K562 (cell line): ENCODE measurements at regions not wholly inside any gene's neighbourhood (a gene's known extent, or its start where the extent isn't known, plus 50 kb on each side); places are given as distances from the start of the nearest gene placed in this dataset.

Experiments used
- ATAC-seq: fragments of 200-7000 bp; cut with Tn5 transposase; 3 replicates; pipeline ENCODE4 v1.9.1; 2020; ENCODE audit warnings: moderate library complexity
- BruUV-seq: library from RNA; stranded (reverse); fragments of 400-500 nt; replicated peaks from 2 replicates; lab custom pipeline; 2021; lab: Mats Ljungman, UMichigan
- CTCF ChIA-PET: fragments of 300-600 bp; formaldehyde crosslinking; extraction: SDS; loops from one replicate; lab custom pipeline; 2021; ENCODE audit warnings: low intra/inter-chr PET ratio; lab: Yijun Ruan, JAX
- POLR2A ChIA-PET: fragments of 300-600, 350-650 bp; sonication (Branson Sonifier 250); formaldehyde crosslinking; extraction: SDS; loops from one replicate; lab custom pipeline; 2021; ENCODE audit warnings: antibody characterized with exemption, inconsistent platforms; lab: Yijun Ruan, JAX
- DNase-seq, 4 experiments: peaks; one replicate each; pipeline versions ENCODE4 v3.0.0 to v3.0.0-alpha.2; 2011 to 2018; ENCODE audit warnings: low spot score in 3 of 4, mixed read lengths in 3 of 4; ENCODE audit errors: extremely low read depth in 1 of 4
- FAIRE-seq: peaks from 2 replicates; lab custom pipeline; 2011; peaks lifted over from hg19 to GRCh38; lab: Jason Lieb, UNC
- H2AFZ ChIP-seq: 2 replicates; pipeline ENCODE4 v1.6.0; 2011; ENCODE audit warnings: low read depth, low read length, control low read depth, inconsistent platforms
- H3K27ac ChIP-seq: fragments of 200-600 bp; 3 replicates; pipeline ENCODE4 v1.8.0; 2011; ENCODE audit warnings: low read depth, mild to moderate bottlenecking, control low read depth, inconsistent platforms, low read length, moderate library complexity, mixed read lengths; ENCODE audit errors: extremely low read depth
- H3K27me3 ChIP-seq, 2 experiments: fragments of 300-600 bp in 1 of 2; 2 replicates in 1 of 2; 3 replicates in 1 of 2; pipeline versions ENCODE4 v1.6.0 to v1.8.0; 2011; ENCODE audit warnings: inconsistent platforms in 2 of 2, low read length in 2 of 2, mild to moderate bottlenecking in 1 of 2, mixed read lengths in 1 of 2, moderate library complexity in 1 of 2; ENCODE audit not compliant: control insufficient read depth in 2 of 2, insufficient read depth in 2 of 2
- H3K36me3 ChIP-seq: fragments of 300-600 bp; 3 replicates; pipeline ENCODE4 v1.8.0; 2011; ENCODE audit warnings: mild to moderate bottlenecking, low read length, inconsistent platforms; ENCODE audit not compliant: control insufficient read depth, insufficient read depth
- H3K4me1 ChIP-seq, 2 experiments: fragments of 200-600 bp in 1 of 2; replicated peaks in 1 of 2; 2 replicates in 1 of 2; 3 replicates in 1 of 2; pipeline versions ENCODE4 v1.5.1 to v1.8.0; 2011; ENCODE audit warnings: inconsistent platforms in 2 of 2, low read length in 2 of 2, mild to moderate bottlenecking in 1 of 2, mixed read lengths in 1 of 2, moderate library complexity in 1 of 2; ENCODE audit not compliant: control insufficient read depth in 2 of 2, insufficient read depth in 2 of 2
- H3K4me2 ChIP-seq: 2 replicates; pipeline ENCODE4 v1.6.1; 2011; ENCODE audit warnings: low read length, control low read depth, inconsistent platforms, mixed read lengths; ENCODE audit not compliant: insufficient read depth
- H3K4me3 ChIP-seq: fragments of 200-600 bp; sonication (generic), shearing (Covaris generic); 2 replicates; pipeline ENCODE4 v1.5.1; 2016; ENCODE audit warnings: control low read depth, inconsistent platforms
- H3K79me2 ChIP-seq: fragments of 200-600 bp; 3 replicates; pipeline ENCODE4 v1.8.0; 2011; ENCODE audit warnings: low read length, inconsistent platforms; ENCODE audit not compliant: control insufficient read depth, insufficient read depth
- H3K9ac ChIP-seq, 2 experiments: 2 replicates each; pipeline versions ENCODE4 v1.6.0 to v1.6.1; 2011; ENCODE audit warnings: low read depth in 2 of 2, low read length in 2 of 2, control low read depth in 1 of 2, inconsistent platforms in 1 of 2, mild to moderate bottlenecking in 1 of 2, mixed read lengths in 1 of 2; ENCODE audit not compliant: insufficient read depth in 1 of 2
- H3K9me1 ChIP-seq: one replicate; pipeline ENCODE4 v1.6.0; 2011; ENCODE audit warnings: inconsistent platforms, mild to moderate bottlenecking, low read length, moderate library complexity; ENCODE audit not compliant: control insufficient read depth, insufficient read depth
- H3K9me3 ChIP-seq: replicated peaks from 2 replicates; pipeline ENCODE4 v1.5.1; 2011; ENCODE audit warnings: low read depth, low read length, inconsistent platforms; ENCODE audit not compliant: control insufficient read depth, insufficient read depth
- H4K20me1 ChIP-seq: replicated peaks from 2 replicates; pipeline ENCODE4 v1.6.1; 2011; ENCODE audit warnings: low read length, inconsistent platforms, mixed read lengths; ENCODE audit not compliant: control insufficient read depth, insufficient read depth
- PHF21A ChIP-seq: fragments of 450-650 bp; IDR thresholded peaks from 2 replicates; pipeline ENCODE4 v1.6.1; 2017; ENCODE audit warnings: low read depth, borderline replicate concordance
- WGBS: fragments of 100-300 bp; shearing (Covaris generic); methylation state at CpG from one replicate; pipeline ENCODE4 v1.1.6; 2016; ENCODE audit warnings: low coverage, mixed read lengths; ENCODE audit not compliant: insufficient coverage; ENCODE audit errors: missing lambda C conversion rate; 5-methylcytosine and 5-hydroxymethylcytosine counted together
- in situ Hi-C: fragments of 300-500 bp; cut with MboI; formaldehyde crosslinking; loops from 4 replicates; pipeline ENCODE4 v1.15.0; 2018; ENCODE audit warnings: inconsistent platforms, mixed read lengths
- intact Hi-C: fragments of 100-400 bp; cut with micrococcal nuclease; formaldehyde crosslinking; loops from 2 replicates; pipeline ENCODE4 v1.14.2; 2022
- TF ChIP-seq, protein P1 (sequence below): fragments of 450-650 bp; formaldehyde crosslinking; IDR thresholded peaks from 2 replicates; pipeline ENCODE4 v1.4.0; 2020; ENCODE audit warnings: mild to moderate bottlenecking, mixed read lengths
- TF ChIP-seq, protein P2 (sequence below): IDR thresholded peaks from 2 replicates; pipeline ENCODE4 v1.6.1; 2012; ENCODE audit warnings: low read depth, low read length, improper control_type of control experiment, borderline replicate concordance

DNA sequence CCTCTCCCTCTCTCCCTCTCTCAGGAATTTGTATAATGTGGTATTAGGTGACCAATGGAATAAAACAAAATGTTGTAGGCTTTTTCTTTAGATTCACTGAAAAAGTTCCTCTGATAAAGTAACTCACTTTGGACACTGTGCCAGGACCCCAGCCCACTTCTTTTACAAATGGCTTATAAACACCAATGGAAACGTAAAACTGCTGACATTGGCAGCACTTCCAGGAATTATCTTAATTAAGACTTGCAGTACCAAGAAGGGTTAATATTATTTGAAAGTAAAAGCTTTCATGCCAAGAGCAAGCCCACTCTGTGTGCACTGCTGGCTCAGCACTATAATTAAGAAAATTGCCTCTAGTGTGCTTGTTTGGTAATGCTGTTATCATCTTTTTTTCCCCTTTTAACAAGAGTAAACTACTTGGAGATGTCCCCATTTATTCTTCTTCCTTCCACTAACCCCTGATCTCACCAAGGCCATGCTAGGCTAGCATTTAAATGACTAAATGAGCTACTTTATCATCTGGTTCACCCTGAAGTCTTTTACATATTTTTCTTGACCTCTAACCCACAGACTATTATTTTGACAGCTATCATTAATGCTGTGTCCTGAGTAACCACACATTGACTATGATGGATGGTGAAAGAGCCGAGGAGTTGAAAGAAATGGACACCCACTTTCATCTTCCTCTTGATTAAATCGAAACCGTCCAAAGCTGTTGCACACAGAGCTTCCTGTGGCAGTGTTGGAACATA, 232.2 kb upstream of the ETAA1 start:
- no peak overlapping the region for H3K4me3 ChIP-seq
- H3K27ac ChIP-seq: no peak overlapping the region
- no peaks in the 10 kb centered on the region for H4K20me1 ChIP-seq
- FAIRE-seq (no peak), DNase-seq (no peak), ATAC-seq (no peak)
- H2AFZ ChIP-seq: no peak overlapping the region
- H3K9me1 ChIP-seq: no peaks in the 10 kb centered on the region
- H3K9me3 ChIP-seq: no peaks in the 10 kb centered on the region
- TF ChIP-seq, protein P1, sequence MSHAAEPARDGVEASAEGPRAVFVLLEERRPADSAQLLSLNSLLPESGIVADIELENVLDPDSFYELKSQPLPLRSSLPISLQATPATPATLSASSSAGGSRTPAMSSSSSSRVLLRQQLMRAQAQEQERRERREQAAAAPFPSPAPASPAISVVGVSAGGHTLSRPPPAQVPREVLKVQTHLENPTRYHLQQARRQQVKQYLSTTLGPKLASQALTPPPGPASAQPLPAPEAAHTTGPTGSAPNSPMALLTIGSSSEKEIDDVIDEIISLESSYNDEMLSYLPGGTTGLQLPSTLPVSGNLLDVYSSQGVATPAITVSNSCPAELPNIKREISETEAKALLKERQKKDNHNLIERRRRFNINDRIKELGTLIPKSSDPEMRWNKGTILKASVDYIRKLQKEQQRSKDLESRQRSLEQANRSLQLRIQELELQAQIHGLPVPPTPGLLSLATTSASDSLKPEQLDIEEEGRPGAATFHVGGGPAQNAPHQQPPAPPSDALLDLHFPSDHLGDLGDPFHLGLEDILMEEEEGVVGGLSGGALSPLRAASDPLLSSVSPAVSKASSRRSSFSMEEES (CRISPR knock-in tag): no peak
- TF ChIP-seq, protein P2, sequence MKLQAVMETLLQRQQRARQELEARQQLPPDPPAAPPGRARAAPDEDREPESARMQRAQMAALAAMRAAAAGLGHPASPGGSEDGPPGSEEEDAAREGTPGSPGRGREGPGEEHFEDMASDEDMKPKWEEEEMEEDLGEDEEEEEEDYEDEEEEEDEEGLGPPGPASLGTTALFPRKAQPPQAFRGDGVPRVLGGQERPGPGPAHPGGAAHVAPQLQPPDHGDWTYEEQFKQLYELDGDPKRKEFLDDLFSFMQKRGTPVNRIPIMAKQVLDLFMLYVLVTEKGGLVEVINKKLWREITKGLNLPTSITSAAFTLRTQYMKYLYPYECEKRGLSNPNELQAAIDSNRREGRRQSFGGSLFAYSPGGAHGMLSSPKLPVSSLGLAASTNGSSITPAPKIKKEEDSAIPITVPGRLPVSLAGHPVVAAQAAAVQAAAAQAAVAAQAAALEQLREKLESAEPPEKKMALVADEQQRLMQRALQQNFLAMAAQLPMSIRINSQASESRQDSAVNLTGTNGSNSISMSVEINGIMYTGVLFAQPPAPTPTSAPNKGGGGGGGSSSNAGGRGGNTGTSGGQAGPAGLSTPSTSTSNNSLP: no peak
- TF ChIP-seq PHF21A: no peak
- POLR2A ChIA-PET: no interaction called here
- no peaks in the 10 kb centered on the region for H3K27me3 ChIP-seq
- no peak overlapping the region for H3K4me2 ChIP-seq
- no peaks in the 10 kb centered on the region for H3K4me1 ChIP-seq
- 2% methylated on average over 4 of the region's 4 CpGs for WGBS
- in situ Hi-C loops: no loop called here
- no peaks in the 10 kb centered on the region for H3K79me2 ChIP-seq
- CTCF ChIA-PET: no interaction called here
- no peak overlapping the region for H3K9ac ChIP-seq
- intact Hi-C loops: no loop called here
- no peaks in the 10 kb centered on the region for H3K36me3 ChIP-seq
- no TSS peak for BruUV-seq
